Spleen (tissue), 7 donors: ENCODE measurements at regions not wholly inside any gene's neighbourhood (a gene's known extent, or its start where the extent isn't known, plus 50 kb on each side); places are given as distances from the start of the nearest gene placed in this dataset.

Experiments used
- POLR2A ChIP-seq, 3 donors: fragments of 450-650 bp; IDR thresholded peaks; one replicate each; pipeline ENCODE4 v1.5.1; 2017; ENCODE audit warnings: antibody characterized with exemption in 3 of 3, mild to moderate bottlenecking in 1 of 3
- POLR2AphosphoS5 ChIP-seq, 3 donors: sonication (generic); formaldehyde crosslinking; IDR thresholded peaks; one replicate each; pipeline ENCODE4 v1.5.1; 2017; ENCODE audit warnings: antibody characterized with exemption in 3 of 3
- TF ChIP-seq, protein P1 (sequence below), 11 experiments: fragments of 200-600 bp in 7 of 11; fragments of 450-650 bp in 4 of 11; sonication (generic) in 4 of 11; IDR thresholded peaks in 8 of 11; conservative IDR thresholded peaks in 3 of 11; 1 replicate in 7 of 11; 2 replicates in 4 of 11; pipeline versions ENCODE4 v1.4.0 to v1.8.0; 2016 to 2021; ENCODE audit warnings: antibody characterized with exemption in 11 of 11, inconsistent platforms in 4 of 11, mild to moderate bottlenecking in 1 of 11
- donor health status: DM: no; HTN: no; CAD: no; lungs with moderate emphysema.
- donor health status: DM: no; HTN: no; CAD: no.
- donor health status: DM: no; HTN: no; CAD: no.

DNA sequence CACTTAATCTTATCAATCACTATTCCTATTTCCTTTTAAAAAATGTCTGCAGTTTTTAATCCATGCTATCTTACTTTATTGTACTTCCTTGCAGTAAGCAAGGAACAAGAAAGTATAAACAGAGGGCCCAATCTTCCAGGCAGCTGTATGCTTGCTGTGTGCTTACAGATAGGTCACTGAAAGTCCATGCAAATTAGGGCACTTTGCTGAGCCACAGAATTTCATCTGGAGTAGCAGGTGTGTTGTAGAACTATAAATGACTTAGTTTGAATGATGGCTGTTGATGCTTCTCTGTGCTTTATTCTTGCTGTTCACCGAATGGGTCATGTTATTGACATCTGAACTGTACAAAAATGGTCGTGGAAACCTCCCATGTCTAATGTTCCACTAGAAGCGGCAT, 154.6 kb downstream of the ATOH1 start:
- TF ChIP-seq, protein P1, sequence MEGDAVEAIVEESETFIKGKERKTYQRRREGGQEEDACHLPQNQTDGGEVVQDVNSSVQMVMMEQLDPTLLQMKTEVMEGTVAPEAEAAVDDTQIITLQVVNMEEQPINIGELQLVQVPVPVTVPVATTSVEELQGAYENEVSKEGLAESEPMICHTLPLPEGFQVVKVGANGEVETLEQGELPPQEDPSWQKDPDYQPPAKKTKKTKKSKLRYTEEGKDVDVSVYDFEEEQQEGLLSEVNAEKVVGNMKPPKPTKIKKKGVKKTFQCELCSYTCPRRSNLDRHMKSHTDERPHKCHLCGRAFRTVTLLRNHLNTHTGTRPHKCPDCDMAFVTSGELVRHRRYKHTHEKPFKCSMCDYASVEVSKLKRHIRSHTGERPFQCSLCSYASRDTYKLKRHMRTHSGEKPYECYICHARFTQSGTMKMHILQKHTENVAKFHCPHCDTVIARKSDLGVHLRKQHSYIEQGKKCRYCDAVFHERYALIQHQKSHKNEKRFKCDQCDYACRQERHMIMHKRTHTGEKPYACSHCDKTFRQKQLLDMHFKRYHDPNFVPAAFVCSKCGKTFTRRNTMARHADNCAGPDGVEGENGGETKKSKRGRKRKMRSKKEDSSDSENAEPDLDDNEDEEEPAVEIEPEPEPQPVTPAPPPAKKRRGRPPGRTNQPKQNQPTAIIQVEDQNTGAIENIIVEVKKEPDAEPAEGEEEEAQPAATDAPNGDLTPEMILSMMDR (IDR thresholded peaks at IDR 0.05 in 8 of 11, conservative IDR thresholded peaks at IDR 0.05 in 3 of 11) = no peak
- TF ChIP-seq POLR2A (IDR thresholded peaks at IDR 0.05) (no peak), POLR2AphosphoS5 (IDR thresholded peaks at IDR 0.05) (no peak)
